GM18861 (cell line): ENCODE measurements at regions not wholly inside any gene's neighbourhood (a gene's known extent, or its start where the extent isn't known, plus 50 kb on each side); places are given as distances from the start of the nearest gene placed in this dataset.
"Not testable (repeated sequence)": the region's sequence is repeated elsewhere in the genome, so short reads cannot be mapped to it uniquely, and the experiment has no call there.

Source experiments
- ATAC-seq: cut with Tn5 transposase; IDR thresholded peaks from one replicate; pipeline ENCODE4 v1.9.1; 2021; ENCODE audit not compliant: unreplicated experiment

DNA sequence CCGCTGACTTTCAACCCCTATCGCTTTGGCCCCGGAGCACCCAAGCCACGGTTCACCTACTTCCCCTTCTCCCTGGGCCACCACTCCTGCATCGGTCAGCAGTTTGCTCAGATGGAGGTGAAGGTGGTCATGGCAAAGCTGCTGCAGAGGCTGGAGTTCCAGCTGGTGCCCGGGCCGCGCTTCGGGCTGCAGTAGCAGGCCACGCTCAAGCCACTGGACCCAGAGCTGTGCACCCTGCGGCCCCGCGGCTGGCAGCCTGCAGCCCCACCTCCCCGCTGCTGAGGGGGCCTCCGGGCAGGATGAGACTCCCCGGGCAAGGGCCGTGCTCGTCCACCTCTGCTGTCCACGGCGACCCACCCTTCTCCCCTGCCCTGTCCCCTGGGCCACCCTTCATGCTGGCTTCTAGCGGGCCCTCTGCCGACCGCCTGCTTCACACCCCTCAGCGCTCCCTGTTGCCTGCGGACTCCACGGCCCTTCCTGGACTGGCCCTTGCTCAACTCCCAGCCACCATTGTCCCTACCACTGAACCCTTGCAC lies 92.2 kb upstream of the TRABD2B start:
- ATAC-seq: no peak

DNA sequence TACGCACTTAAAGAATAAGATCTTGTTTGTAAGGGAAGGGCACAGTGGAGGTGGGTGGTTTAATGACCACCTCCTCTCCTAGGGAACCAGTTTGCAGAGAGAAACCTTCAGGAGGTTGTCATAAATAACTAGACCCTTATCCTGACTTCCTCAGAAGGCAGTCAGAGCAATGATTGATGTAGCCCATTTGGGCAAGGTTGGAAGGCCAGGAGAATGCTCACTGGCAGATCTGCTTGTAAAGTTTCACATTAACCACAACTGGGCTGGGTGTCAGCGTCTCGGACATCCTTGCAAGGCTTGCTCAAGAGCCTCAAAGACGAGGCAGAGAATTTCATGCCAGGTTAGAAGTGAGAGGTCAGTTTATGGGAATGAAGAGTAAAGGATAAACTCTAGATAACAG lies 87.6 kb upstream of the TRABD2B start:
- no peak for ATAC-seq

DNA sequence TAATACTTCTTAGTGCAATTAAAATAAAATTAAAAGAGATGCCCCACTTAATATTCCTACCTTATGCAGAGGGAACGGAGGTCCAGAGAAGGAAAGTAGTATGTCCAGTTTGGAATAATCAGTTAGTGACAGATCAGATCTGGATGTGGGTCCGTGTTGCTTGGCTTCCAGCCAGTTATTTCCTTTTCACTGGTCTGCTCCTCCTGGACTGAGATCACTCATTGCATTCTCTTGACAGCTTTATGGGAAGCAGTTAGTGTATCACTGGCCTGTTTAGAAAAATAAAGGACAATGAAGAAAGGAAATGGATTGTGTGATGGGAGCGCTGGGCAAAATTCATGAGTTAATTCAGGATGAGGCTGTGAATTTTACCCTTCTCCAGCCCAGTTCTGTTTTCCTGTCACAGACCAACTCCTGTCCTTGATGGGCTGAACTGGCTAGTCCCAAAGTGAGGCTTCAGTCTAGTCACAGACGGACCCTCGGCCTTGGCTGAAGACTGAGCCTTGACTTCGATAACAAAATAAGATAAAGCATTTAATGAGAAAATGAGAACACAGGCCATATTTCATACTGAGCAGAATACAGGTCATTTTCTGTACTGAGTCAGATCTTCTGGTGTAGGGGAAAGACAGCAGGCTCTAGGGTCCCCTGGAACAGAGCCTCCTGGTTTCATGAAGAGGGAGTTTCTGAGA lies 85.2 kb upstream of the TRABD2B start:
- no peak for ATAC-seq

DNA sequence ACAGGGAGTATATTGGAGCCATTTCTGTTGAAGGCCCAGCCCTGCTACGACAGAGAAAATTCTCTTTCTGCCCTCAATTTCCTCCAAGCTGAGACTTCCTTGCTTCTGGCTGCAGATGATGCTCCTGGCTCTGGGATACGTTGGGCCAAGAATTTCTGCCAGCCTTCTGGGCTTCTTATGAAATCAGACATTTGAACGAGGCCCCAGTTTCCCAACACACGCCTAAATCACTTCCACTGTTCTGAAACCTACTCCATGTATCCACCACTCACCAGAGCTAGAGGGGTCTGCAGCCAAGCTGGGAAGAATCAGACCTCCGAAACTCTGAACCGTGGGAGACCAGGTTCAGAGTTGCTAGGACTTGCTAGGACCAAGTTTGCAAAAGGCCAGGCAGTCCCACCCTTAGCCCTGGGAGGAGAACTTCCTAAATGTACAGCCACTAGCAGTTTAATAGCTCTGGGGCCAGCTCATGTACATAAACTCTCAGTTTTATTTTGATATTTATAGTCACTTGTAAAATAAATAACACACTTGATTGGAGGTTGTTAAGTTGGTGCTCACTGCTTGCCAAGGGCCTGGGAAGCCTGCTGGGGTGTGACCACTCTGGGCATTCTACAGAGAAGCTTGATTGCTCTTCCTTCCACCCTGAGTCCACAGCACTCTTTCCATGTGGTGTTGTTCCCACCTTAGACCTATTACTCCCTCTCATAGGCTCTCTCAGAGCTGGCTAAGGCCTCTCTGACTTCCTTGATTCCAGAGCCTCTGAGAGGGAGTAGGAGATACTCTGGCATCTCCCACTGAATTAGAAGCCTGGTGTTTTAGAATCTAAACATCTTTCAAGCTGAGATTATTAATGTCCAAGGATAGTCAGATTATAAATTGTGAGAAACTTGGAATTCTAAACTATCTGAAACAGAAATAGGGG lies 83.4 kb upstream of the TRABD2B start:
- no peak for ATAC-seq

DNA sequence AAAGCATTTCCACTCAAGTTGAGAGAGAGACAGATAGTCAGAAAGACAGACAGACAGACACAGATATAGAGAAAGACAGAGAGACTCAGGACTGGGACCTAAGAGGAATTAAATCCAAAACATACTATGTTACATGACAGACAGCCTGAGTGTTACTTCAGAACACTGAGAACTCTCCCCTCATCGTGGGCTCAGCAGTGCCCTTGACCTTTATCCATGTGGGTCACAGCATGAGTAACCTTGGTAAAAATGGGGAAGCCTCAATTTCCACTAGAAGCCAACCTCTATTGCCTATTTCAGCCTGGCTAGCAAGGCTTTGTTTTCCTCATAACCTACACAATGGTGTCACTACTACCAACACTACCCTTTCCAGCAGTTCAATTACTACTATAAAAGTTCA lies 81.9 kb upstream of the TRABD2B start:
- ATAC-seq: no peak

- ATAC-seq: no peak
Measured at GRCh38 chr1:48077795-48078222, 80.6 kb upstream of the TRABD2B start.

DNA sequence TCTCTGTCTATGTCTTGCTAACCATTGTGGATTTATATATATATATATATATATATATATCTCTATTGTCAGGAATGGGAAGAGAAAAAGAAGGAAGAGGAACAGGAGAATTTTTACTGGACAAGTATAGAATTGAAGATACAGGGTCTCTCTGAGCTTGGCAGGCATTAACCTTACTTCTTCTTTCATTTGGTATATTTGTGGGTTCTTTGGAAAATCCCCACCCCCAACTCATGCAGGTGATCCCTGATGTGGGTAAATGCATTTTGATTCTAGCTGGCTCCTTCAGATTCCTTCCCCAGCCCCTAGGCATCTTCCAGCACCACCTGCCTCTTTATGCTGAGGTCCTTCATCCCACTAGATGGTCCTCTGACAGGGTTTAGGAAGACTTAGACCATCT lies 78.8 kb upstream of the TRABD2B start:
- ATAC-seq: no peak

DNA sequence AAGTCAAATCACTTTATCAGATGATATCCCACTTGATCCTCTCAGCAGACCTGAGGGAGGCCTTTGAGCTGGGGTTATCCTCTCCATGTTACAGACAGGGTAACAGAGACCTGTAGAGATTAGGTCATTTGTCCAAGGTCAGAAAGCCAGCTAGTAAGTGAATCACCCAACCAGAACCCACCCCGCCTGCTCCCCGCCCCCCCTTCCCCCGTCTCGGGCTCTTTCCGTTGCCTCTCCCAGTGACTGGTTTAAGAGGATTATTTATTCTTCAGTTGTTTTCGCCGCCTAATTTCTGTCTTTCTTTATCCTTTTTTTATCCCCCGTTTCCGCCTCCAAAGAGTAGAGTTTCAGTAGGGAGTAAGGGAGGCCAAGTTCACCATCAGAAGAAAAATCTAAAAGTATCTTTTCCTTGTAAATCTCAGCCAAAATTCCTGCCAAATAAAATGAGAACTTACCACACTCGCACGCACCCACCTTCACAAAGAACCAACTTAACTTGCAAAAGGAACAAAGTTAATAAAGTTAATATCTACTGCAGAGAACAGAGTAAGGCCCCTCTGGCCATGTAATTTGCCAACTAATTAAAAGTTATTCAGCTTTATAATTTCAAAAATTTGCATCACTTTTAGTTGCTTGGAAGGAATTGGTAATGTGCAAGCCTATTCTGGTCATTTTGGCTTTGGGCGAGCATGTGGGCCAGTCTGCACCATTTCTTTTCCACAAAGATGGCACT lies 76.8 kb upstream of the TRABD2B start:
- ATAC-seq: no peak

DNA sequence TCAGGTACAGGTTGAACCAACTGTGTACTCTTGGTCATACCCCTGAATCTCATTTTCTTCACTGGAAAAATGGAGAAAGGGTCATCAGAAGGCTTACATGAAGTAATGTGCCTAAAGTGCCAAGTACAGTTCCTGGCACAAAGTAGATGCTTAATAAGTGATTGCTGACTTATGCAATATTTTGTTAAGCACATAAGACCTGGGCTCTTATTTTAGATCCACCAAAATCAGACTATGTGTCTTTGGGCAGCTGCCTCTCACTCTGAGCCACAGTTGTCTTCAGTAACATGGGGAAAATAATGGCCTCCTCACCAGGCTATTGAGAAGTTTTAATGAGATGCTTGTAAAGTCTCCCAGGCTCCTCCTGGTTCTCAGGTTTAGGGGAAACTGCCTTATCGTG lies 74.3 kb upstream of the TRABD2B start:
- no peak for ATAC-seq

DNA sequence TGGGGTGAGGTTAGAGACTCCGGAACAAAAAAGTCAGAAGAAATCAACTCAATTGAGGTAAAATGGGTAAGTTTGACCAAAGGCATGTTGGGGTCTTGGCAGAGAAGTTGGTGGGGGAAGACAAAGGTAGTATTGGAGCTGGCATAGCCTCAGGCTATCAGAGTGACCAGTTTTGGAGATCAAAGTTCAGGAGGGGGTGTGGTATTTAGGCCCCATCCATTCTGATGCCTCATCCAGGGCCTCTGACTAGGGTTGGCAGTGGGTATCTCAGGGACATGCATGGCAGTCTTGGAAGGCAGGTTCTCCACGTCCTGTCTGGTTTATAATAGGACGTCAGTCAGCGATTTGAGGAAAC lies 73.2 kb upstream of the TRABD2B start:
- ATAC-seq: no peak

GRCh38 chr1:48069662-48070395 lies 72.6 kb upstream of the TRABD2B start:
- no peak for ATAC-seq

GRCh38 chr1:48068206-48068605 lies 71.0 kb upstream of the TRABD2B start:
- no peak for ATAC-seq

DNA sequence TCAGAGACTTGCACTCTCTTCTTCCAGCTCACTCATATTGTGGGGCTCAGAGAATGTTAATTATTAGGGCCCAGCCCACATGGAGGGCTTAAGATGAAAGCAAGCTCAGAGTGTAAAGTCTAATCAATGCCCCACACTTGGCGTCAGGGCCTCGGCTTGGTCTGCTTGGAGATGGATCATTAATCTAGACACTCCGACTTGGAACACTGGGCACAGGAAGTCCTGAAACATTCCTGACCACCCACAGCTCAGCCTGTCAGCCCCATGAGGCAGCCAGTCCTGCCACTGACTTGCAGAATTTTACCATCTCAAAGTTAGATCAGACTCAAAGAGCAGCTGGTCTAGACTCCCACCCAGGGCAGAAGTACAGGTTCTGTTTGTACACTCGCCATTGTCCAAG lies 69.8 kb upstream of the TRABD2B start:
- ATAC-seq: no peak

GRCh38 chr1:48064693-48065092 lies 67.5 kb upstream of the TRABD2B start:
- not testable (repeated sequence) for ATAC-seq

- no peak for ATAC-seq
Measured at GRCh38 chr1:48062353-48062752, 65.2 kb upstream of the TRABD2B start.

GRCh38 chr1:48061162-48062136 lies 64.3 kb upstream of the TRABD2B start:
- peak; percentile 74 for ATAC-seq

DNA sequence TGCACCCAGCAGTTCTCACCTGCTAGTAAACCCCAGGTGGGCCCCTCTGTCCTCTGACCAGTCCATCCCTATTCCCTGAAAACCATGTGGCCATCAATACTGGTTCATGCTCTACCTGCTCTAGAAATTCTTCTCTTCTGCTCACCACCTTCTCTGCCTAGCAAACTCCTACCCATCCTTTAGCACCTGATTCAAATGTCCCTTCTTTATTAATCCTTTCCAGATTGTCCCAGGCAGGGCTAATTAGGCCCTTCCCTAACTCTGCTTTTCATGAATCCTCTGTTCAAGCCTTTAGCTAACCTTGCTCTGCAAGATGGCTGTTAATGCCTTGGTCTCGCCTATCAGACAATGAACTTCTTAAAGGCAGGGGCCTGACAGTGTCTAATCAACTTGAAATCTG lies 62.1 kb upstream of the TRABD2B start:
- ATAC-seq: no peak

GRCh38 chr1:48058135-48059025 lies 61.2 kb upstream of the TRABD2B start:
- no peak for ATAC-seq

GRCh38 chr1:48057249-48057648 lies 60.1 kb upstream of the TRABD2B start:
- no peak for ATAC-seq
